Astrocyte of the cerebellum (primary cell): ENCODE measurements at regions not wholly inside any gene's neighbourhood (a gene's known extent, or its start where the extent isn't known, plus 50 kb on each side); places are given as distances from the start of the nearest gene placed in this dataset.

ENCODE experiments used
- DNase-seq: peaks from one replicate; pipeline ENCODE4 v3.0.0-alpha.2; 2011; ENCODE audit warnings: low read depth
- H3K4me3 ChIP-seq: 2 replicates; pipeline ENCODE4 v1.5.1; 2011; ENCODE audit warnings: mild to moderate bottlenecking, low read depth, low read length, moderate library complexity
- CTCF ChIP-seq: IDR thresholded peaks from 2 replicates; pipeline ENCODE4 v1.5.1; 2012; ENCODE audit warnings: low read length, low read depth, moderate library complexity, mild to moderate bottlenecking; ENCODE audit errors: missing control alignments
- in situ Hi-C: cut with HindIII; loops from 2 replicates; pipeline ENCODE4 v1.10.0; 2017; ENCODE audit warnings: low sequenced_read_pairs

- TF ChIP-seq CTCF, result no peak
- DNase-seq, result no peak
- in situ Hi-C loops, result no loop called here
- no peak overlapping the region for H3K4me3 ChIP-seq
These were observed 272.0 kb upstream of the SULF2 start for GRCh38 chr20:48057251-48057650.

GRCh38 chr20:48056218-48056617 lies 270.9 kb upstream of the SULF2 start:
- no peak overlapping the region for H3K4me3 ChIP-seq
- in situ Hi-C loops, result no loop called here
- no peak for TF ChIP-seq CTCF
- DNase-seq, result no peak

GRCh38 chr20:48054051-48054450 lies 268.8 kb upstream of the SULF2 start:
- in situ Hi-C loops, result no loop called here
- no peak overlapping the region for H3K4me3 ChIP-seq
- TF ChIP-seq CTCF, result no peak
- DNase-seq, result no peak

GRCh38 chr20:48052475-48052835 lies 267.2 kb upstream of the SULF2 start:
- peak; percentile 29 for DNase-seq
- in situ Hi-C loops, result no loop called here
- H3K4me3 ChIP-seq, result no peak overlapping the region
- no peak for TF ChIP-seq CTCF

GRCh38 chr20:48051794-48052474 lies 266.7 kb upstream of the SULF2 start:
- TF ChIP-seq CTCF, result no peak
- peak; percentile 72 for DNase-seq
- in situ Hi-C loops, result no loop called here
- no peak overlapping the region for H3K4me3 ChIP-seq

- no peak for TF ChIP-seq CTCF
- H3K4me3 ChIP-seq, result no peak overlapping the region
- in situ Hi-C loops, result no loop called here
- no peak for DNase-seq
These were observed 264.4 kb upstream of the SULF2 start for GRCh38 chr20:48049641-48050040.
